NB4 (cell line): ENCODE measurements at regions not wholly inside any gene's neighbourhood (a gene's known extent, or its start where the extent isn't known, plus 50 kb on each side); places are given as distances from the start of the nearest gene placed in this dataset.

ENCODE experiments used
- DNase-seq: peaks from one replicate; pipeline ENCODE4 v3.0.0; 2010; ENCODE audit warnings: low read depth
- H3K4me3 ChIP-seq: one replicate; pipeline ENCODE4 v1.5.1; 2011; ENCODE audit warnings: mild to moderate bottlenecking, low read depth, low read length, moderate library complexity
- CTCF ChIP-seq: IDR thresholded peaks from one replicate; pipeline ENCODE4 v1.5.1; 2012; ENCODE audit warnings: low read depth, low read length
- MAX ChIP-seq: IDR thresholded peaks from 2 replicates; pipeline ENCODE4 v1.6.1; 2011; ENCODE audit warnings: low read depth, low read length
- MYC ChIP-seq: IDR thresholded peaks from 2 replicates; pipeline ENCODE4 v1.6.1; 2011; ENCODE audit warnings: low read depth, low read length
- POLR2A ChIP-seq: IDR thresholded peaks from 2 replicates; pipeline ENCODE4 v1.6.1; 2011; ENCODE audit warnings: mild to moderate bottlenecking; ENCODE audit not compliant: insufficient read length; ENCODE audit errors: extremely low read depth

DNA sequence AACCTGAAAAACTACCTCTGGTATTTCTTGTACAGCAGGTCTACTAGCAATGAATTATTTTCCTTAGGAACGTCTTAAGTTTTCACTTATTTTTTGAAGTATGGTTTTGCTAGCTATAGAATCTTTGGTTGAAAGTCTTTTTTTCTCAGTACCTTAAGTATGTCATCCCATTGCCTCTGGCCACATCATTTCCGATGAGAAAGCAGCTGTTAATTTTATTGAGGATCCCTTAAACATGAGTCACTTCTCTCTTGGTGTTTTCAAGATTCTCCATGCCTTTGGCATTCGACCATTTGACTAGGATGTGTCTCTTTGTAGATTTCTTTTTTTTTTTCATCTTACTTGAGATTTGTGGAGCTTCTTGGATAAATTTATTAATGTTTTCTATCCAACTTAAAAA lies 803.8 kb upstream of the AMOT start:
- H3K4me3 ChIP-seq = no peak overlapping the region
- no peak for DNase-seq
- TF ChIP-seq MAX = no peak
- TF ChIP-seq POLR2A = no peak

DNA sequence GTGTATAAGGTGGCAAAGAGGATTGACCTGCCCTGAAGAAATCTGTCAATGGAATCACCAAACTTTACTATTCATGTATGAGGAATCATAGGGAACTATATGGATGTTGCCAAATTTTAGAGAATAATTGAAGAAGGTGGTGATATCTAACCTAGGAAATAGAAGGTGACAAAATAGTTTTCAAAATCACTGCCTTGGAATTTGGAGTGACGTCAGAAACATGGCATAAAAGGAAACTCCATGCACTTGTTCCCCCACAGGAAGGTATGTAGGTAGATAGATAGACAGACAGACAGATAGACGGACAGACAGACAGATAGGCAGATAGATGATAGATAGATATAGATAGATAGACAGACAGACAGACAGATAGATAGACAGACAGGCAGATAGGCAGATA lies 793.9 kb upstream of the AMOT start:
- TF ChIP-seq MAX (no peak), CTCF (no peak), POLR2A (no peak), MYC (no peak)
- no peak for DNase-seq
- no peak overlapping the region for H3K4me3 ChIP-seq

DNA sequence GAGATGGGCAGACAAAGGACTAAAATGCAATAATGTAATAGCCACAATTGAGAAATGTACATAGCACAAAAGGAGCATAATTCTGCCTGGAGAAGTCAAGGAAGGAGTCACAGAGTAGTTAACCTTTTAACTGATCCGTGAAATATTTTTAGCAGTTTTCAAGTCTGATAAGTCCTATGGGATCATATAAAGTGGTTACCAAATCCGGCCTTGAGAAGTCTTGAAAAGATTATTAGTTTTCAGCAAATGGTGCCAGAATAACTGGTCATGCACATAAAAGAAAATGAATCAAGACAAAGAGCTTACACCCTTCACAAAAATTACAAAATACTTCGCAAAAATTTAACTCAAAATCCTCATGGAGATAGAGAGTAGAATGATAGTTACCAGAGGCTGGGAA lies 788.7 kb upstream of the AMOT start:
- H3K4me3 ChIP-seq = no peak overlapping the region
- DNase-seq = no peak
- no peak for TF ChIP-seq MYC

DNA sequence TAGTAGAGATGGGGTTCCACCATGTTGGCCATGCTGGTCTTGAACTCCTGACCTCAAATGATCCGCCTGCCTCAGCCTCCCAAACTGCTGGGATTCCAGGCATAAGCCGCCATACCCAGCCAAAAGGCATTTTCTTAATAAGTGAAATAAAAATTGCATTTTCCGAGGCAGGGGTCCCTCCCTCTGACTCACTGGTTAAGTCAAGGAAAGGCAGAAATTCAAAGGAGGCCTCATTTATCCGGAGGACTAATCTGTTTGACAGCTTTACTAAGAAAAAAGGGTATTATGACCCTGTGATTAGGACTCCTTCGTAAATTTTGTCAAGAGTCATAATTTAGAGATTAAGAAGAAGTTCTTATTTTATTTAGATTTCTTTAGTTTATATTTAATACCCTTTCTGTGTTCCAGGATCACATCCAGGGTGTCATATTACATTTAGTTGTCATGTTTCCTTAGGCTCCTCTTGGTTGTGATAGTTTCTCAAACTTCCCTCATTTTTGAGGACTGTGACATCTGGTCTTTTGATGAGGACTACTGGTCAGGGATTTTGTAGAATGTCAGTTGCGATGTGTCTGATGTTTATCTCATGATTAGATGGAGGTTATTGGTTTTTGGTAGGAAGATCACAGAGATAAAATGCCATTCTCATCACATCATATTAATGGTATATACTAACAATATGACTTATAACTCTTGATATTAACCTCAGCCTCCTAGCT lies 753.7 kb upstream of the AMOT start:
- no peak for DNase-seq
- no peak overlapping the region for H3K4me3 ChIP-seq
- TF ChIP-seq POLR2A (no peak), MYC (no peak), MAX (no peak), CTCF (no peak)

- TF ChIP-seq MYC (no peak), MAX (no peak), CTCF (no peak), POLR2A (no peak)
- no peak overlapping the region for H3K4me3 ChIP-seq
- no peak for DNase-seq
These were observed 745.8 kb upstream of the AMOT start for GRCh38 chrX:113586281-113586898.

GRCh38 chrX:113580486-113580885 lies 739.9 kb upstream of the AMOT start:
- no peak overlapping the region for H3K4me3 ChIP-seq
- DNase-seq = no peak
- no peak for TF ChIP-seq POLR2A
- no peak for TF ChIP-seq MYC
- no peak for TF ChIP-seq MAX
- no peak for TF ChIP-seq CTCF
